ENCODE measurements at regions not wholly inside any gene's neighbourhood (a gene's known extent, or its start where the extent isn't known, plus 50 kb on each side); places are given as distances from the start of the nearest gene placed in this dataset.

DNA sequence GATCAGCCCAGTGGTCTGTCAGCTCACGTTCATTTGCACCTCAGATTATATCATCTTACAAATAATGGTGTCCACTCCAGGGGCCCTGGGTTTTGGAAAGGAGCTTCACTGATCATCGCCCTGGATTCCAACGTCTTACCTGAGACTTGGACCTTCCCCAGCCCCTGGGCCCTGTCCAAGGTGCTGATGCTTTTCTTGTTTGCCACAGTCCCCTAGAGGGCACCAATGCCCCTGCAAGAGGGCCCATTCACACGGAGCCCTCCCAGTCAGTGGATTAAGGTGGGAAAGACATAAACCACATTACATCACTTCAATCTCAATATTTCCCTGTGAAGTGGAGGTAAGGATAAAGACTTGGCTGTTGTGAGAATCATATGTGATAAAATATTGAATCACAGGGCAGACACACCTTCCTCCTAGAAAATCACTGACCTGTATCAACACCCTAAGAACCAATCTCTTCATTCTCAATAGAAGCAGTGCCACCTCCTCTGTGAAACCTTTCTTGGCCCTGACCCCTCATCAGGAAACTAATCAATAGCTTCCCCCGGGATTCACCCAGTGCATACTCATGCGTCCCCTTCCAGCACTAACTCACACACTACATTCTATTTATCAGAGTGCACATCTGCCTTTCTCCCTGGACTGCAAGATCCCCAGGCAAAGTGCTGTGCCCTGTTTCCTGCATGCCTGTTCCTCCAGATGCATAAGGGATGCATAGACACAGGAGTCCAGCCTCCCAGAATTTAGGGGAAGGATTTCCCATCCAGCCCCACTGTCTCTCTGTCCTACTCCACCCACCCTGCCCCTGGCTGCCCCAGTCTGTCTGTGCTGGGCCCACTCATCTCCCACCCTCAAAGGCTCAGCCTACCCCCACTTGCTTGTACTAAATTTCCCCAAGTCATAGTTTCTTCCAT lies 167.0 kb downstream of the BUD13 start (continued):
- TF ChIP-seq, protein P1, sequence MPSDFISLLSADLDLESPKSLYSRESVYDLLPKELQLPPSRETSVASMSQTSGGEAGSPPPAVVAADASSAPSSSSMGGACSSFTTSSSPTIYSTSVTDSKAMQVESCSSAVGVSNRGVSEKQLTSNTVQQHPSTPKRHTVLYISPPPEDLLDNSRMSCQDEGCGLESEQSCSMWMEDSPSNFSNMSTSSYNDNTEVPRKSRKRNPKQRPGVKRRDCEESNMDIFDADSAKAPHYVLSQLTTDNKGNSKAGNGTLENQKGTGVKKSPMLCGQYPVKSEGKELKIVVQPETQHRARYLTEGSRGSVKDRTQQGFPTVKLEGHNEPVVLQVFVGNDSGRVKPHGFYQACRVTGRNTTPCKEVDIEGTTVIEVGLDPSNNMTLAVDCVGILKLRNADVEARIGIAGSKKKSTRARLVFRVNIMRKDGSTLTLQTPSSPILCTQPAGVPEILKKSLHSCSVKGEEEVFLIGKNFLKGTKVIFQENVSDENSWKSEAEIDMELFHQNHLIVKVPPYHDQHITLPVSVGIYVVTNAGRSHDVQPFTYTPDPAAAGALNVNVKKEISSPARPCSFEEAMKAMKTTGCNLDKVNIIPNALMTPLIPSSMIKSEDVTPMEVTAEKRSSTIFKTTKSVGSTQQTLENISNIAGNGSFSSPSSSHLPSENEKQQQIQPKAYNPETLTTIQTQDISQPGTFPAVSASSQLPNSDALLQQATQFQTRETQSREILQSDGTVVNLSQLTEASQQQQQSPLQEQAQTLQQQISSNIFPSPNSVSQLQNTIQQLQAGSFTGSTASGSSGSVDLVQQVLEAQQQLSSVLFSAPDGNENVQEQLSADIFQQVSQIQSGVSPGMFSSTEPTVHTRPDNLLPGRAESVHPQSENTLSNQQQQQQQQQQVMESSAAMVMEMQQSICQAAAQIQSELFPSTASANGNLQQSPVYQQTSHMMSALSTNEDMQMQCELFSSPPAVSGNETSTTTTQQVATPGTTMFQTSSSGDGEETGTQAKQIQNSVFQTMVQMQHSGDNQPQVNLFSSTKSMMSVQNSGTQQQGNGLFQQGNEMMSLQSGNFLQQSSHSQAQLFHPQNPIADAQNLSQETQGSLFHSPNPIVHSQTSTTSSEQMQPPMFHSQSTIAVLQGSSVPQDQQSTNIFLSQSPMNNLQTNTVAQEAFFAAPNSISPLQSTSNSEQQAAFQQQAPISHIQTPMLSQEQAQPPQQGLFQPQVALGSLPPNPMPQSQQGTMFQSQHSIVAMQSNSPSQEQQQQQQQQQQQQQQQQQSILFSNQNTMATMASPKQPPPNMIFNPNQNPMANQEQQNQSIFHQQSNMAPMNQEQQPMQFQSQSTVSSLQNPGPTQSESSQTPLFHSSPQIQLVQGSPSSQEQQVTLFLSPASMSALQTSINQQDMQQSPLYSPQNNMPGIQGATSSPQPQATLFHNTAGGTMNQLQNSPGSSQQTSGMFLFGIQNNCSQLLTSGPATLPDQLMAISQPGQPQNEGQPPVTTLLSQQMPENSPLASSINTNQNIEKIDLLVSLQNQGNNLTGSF (CRISPR knock-in tag; IDR thresholded peaks at IDR 0.05): peak; percentile 86
- TF ChIP-seq ZNF496 (CRISPR knock-in tag; IDR thresholded peaks at IDR 0.05; ENCODE audit: insufficient replicate concordance) (no peak), GATA4 (IDR thresholded peaks at IDR 0.05; ENCODE audit: borderline replicate concordance, low read depth) (no peak), MIXL1 (CRISPR knock-in tag; IDR thresholded peaks at IDR 0.05) (peak; percentile 49; the same call in 1 of the 2 replicates), TCF12 (IDR thresholded peaks at IDR 0.05) (no peak), TCF12 (CRISPR knock-in tag; IDR thresholded peaks at IDR 0.05) (no peak), ZNF556 (CRISPR knock-in tag; IDR thresholded peaks at IDR 0.05; ENCODE audit: borderline replicate concordance) (no peak), NR2F1 (CRISPR knock-in tag; IDR thresholded peaks at IDR 0.05) (no peak), ZNF383 (CRISPR knock-in tag; IDR thresholded peaks at IDR 0.05; ENCODE audit: borderline replicate concordance) (no peak), ZNF274 (CRISPR knock-in tag; IDR thresholded peaks at IDR 0.05) (0 out of 2 replicates have a peak, but pooled peaks have one; percentile 54), SP2 (CRISPR knock-in tag; IDR thresholded peaks at IDR 0.05) (no peak)
- TF ChIP-seq, protein P2, sequence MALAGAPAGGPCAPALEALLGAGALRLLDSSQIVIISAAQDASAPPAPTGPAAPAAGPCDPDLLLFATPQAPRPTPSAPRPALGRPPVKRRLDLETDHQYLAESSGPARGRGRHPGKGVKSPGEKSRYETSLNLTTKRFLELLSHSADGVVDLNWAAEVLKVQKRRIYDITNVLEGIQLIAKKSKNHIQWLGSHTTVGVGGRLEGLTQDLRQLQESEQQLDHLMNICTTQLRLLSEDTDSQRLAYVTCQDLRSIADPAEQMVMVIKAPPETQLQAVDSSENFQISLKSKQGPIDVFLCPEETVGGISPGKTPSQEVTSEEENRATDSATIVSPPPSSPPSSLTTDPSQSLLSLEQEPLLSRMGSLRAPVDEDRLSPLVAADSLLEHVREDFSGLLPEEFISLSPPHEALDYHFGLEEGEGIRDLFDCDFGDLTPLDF (CRISPR knock-in tag; IDR thresholded peaks at IDR 0.05): no peak
- TF ChIP-seq, protein P3, sequence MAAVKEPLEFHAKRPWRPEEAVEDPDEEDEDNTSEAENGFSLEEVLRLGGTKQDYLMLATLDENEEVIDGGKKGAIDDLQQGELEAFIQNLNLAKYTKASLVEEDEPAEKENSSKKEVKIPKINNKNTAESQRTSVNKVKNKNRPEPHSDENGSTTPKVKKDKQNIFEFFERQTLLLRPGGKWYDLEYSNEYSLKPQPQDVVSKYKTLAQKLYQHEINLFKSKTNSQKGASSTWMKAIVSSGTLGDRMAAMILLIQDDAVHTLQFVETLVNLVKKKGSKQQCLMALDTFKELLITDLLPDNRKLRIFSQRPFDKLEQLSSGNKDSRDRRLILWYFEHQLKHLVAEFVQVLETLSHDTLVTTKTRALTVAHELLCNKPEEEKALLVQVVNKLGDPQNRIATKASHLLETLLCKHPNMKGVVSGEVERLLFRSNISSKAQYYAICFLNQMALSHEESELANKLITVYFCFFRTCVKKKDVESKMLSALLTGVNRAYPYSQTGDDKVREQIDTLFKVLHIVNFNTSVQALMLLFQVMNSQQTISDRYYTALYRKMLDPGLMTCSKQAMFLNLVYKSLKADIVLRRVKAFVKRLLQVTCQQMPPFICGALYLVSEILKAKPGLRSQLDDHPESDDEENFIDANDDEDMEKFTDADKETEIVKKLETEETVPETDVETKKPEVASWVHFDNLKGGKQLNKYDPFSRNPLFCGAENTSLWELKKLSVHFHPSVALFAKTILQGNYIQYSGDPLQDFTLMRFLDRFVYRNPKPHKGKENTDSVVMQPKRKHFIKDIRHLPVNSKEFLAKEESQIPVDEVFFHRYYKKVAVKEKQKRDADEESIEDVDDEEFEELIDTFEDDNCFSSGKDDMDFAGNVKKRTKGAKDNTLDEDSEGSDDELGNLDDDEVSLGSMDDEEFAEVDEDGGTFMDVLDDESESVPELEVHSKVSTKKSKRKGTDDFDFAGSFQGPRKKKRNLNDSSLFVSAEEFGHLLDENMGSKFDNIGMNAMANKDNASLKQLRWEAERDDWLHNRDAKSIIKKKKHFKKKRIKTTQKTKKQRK (IDR thresholded peaks at IDR 0.05; ENCODE audit: low read length): no peak
- TF ChIP-seq, protein P4, sequence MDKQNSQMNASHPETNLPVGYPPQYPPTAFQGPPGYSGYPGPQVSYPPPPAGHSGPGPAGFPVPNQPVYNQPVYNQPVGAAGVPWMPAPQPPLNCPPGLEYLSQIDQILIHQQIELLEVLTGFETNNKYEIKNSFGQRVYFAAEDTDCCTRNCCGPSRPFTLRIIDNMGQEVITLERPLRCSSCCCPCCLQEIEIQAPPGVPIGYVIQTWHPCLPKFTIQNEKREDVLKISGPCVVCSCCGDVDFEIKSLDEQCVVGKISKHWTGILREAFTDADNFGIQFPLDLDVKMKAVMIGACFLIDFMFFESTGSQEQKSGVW (CRISPR knock-in tag; IDR thresholded peaks at IDR 0.05; ENCODE audit: borderline replicate concordance): no peak
- TF ChIP-seq, protein P5, sequence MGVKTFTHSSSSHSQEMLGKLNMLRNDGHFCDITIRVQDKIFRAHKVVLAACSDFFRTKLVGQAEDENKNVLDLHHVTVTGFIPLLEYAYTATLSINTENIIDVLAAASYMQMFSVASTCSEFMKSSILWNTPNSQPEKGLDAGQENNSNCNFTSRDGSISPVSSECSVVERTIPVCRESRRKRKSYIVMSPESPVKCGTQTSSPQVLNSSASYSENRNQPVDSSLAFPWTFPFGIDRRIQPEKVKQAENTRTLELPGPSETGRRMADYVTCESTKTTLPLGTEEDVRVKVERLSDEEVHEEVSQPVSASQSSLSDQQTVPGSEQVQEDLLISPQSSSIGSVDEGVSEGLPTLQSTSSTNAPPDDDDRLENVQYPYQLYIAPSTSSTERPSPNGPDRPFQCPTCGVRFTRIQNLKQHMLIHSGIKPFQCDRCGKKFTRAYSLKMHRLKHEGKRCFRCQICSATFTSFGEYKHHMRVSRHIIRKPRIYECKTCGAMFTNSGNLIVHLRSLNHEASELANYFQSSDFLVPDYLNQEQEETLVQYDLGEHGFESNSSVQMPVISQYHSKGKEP (CRISPR knock-in tag; IDR thresholded peaks at IDR 0.05): peak; percentile 98

All from HepG2 (cell line).